ENCODE measurements at regions not wholly inside any gene's neighbourhood (a gene's known extent, or its start where the extent isn't known, plus 50 kb on each side); places are given as distances from the start of the nearest gene placed in this dataset.

DNA sequence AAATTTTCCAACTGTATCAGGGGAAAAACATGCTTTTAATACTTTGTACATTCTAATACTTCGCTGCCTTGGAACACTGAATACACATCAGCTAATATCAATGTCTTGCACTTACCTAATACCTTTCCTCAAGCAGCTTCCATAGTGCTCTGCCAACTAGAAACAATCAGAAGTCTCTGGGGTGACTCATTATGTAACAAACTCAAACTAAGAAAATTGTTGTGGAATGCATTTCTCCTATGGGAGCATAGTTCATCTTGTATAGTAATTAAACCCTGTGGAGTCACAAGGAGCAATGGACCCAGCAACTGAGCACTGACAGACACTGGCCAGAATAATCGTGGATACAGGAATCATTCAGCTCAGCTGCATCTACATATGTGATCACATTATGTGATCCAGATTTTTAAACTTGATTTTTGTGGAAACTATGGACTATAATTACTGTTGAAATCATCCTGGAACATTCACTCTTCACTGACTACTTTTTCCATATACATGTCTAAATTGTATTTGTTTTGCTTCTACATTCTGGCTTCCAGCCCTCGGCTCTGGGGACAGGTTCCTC, 496.9 kb downstream of the TMA16 start:
- DNase-seq (ENCODE audit: insufficient read length, low spot score), result no peak
- FAIRE-seq, result no peak
- TF ChIP-seq POLR2A (IDR thresholded peaks at IDR 0.05; ENCODE audit: low read depth, low read length), result no peak

DNA sequence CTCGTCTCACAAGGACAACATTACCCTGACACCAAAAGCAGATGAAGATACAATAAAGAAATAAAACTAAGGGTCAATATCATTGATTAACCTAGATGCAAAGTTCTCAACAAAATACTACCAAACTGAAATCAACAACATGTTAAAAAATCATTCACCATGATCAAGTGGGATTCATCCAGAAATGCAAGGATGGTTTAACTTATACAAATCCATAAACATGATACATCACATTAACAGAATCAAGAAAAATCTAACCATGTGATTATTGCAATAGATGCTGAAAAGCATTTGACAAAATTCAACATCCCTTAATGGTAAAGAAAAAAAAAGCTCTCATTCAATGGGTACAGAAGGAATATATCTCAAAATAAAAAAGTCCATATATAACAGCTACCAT, 514.9 kb downstream of the TMA16 start:
- FAIRE-seq, result no peak
- no peak for TF ChIP-seq POLR2A (IDR thresholded peaks at IDR 0.05; ENCODE audit: low read depth, low read length)
- DNase-seq (ENCODE audit: insufficient read length, low spot score), result no peak

DNA sequence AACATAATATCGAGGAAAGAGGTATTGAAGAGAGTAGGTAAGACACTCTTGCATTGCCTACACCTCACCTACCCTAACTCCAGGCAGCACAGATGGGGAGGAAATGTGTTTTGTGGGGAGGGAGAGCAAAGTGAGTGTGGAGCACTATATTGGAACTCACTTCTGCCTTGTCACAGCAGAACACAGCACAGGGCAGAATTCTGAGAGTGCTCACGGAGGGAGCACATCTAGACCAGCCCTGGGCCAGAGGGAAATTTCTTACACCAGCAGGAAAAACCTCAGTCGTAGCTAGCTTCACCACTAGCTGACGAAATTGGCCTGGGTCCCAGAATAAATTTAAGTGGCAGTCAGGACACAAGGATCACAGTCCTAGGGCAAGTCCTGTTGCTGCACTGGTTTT, 517.3 kb downstream of the TMA16 start:
- no peak for FAIRE-seq
- no peak for TF ChIP-seq POLR2A (IDR thresholded peaks at IDR 0.05; ENCODE audit: low read depth, low read length)
- DNase-seq (ENCODE audit: insufficient read length, low spot score), result no peak

DNA sequence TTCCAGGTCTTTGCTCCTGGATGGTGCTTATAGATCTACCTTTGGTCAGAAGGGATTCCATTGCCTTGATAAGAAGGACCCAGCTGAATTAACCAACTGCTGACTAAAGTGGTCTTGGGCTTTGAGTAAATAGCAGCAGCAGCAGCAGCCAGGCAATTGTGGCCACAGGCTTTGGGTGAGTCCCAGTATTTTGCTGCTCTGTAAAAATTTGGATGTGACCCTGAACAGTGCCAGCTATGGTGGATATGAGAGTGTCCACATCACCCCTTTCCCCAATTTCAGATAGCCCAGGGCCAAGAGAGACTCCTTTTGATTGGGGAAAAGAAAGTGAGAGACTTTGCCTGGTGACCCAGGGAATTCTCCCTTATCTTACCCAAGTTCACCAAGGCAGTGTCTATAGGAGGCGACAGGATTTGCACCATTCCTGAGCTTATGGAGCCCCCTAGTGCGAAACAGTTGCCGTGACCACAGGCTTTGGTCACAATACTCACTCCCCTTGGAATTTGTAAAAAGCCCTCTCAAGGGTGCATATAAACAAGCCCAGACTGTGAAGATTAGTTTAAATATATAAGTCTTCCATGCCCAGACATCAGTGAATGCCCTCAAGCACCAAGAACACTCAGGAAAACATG, 518.0 kb downstream of the TMA16 start:
- no peak for TF ChIP-seq POLR2A (IDR thresholded peaks at IDR 0.05; ENCODE audit: low read depth, low read length)
- FAIRE-seq (no peak), DNase-seq (ENCODE audit: insufficient read length, low spot score) (peak; percentile 5)

DNA sequence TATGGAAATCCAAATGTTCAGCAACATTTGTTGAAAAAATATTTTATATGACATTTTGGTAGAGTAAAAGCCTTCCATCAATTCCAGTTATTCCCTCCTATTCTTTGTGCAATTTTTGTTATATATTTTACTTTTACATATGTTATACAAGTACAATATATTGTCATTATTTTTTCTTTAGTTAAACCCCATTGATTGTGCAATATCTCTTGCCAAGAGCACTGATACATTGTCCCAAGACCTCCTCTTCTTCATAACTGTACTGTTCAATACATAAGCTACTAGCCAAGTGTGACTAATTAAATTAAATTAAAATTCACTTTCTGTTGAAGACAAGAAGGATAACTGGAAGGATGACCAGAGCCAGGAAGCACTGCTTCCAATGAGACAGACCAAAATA, 527.5 kb downstream of the TMA16 start:
- no peak for TF ChIP-seq POLR2A (IDR thresholded peaks at IDR 0.05; ENCODE audit: low read depth, low read length)
- no peak for DNase-seq (ENCODE audit: insufficient read length, low spot score)
- FAIRE-seq, result no peak

DNA sequence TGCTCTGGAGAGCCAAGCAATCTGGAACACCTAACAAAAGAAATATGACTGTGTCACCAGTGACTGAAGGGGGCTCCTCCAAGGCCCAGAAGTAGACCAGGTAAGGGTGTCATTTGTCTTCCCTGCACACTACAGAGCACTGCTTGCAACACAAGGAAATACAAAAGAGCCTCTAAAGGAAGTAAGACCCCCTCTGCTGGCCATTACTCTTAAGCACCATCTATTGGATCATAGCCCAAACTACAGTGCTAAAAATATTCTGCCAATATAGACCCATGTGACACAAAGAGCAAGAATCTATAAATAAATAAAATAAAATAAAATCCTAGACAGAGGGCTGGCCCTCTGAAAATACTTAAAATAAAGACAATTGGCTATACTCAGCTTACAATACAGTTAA, 528.7 kb downstream of the TMA16 start:
- no peak for DNase-seq (ENCODE audit: insufficient read length, low spot score)
- FAIRE-seq, result no peak
- no peak for TF ChIP-seq POLR2A (IDR thresholded peaks at IDR 0.05; ENCODE audit: low read depth, low read length)

DNA sequence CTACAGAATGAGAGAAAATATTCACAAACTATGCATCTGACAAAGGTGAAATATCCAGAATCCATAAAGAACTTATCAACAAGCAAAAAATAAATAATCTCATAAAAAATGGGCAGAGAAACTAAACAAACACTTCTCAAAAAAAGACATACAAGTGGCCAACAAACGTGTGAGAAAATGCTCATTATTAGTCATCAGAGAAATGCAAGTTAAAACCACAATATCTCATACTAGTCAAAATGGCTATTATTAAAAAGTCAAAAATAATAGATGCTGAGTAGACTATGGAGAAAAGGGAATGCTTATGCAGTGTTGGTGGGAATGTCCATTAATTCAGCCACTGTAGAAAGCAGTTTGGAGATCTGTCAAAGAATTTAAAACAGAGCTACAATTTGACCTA, 533.3 kb downstream of the TMA16 start:
- FAIRE-seq (no peak), DNase-seq (ENCODE audit: insufficient read length, low spot score) (no peak)
- no peak for TF ChIP-seq POLR2A (IDR thresholded peaks at IDR 0.05; ENCODE audit: low read depth, low read length)

DNA sequence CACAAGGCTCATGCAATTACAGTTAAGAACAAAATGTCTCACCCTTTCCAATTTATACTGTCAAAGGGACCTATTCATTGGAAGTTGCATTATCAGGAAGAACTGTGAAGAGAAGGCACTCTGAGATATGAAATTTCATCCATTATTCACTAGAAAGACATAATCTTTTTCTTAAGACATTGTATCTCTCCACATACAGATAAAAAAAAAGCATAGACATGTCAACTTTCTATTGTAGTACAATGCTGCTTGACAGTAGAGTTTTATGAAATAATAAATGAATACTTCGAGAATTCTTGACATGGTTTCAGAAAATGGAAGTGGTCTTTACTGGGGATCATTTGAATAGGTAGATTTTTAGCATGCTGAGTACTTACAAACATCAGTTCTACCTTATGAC, 545.0 kb downstream of the TMA16 start:
- no peak for FAIRE-seq
- DNase-seq (ENCODE audit: insufficient read length, low spot score), result no peak
- no peak for TF ChIP-seq POLR2A (IDR thresholded peaks at IDR 0.05; ENCODE audit: low read depth, low read length)

DNA sequence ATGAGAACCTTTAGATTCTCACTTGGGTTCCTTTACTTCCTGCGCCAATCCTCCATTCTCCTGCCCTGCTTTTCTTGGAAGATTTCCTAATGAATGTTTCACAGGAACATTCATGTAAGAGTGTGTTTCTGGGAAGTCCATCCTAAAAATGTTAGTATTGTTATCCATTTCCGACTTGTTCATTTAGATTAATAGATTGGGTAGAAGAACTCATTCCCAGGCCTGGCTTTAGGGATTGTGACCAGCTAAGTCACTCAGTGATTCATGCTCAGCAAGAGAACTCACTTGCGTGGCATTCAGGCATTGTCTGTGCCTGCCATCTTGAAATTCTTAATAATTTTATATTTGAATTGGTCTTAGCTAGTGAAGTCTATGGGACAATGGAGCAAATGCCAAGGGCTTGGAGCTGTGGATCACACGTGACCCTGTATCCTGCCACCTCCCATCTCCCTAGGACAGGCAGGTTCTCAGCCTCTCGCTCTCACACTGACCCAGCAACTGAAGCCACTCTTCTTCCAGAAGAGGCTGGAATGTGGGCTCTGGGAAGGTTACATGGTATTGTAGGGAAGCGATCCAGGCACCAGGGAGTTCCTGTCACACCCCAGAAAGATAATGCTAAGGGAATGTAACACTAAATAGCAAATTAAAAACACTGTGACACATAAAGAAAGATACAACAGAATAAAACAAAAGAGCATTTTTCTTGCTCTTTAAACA, 562.1 kb downstream of the TMA16 start:
- FAIRE-seq (no peak), DNase-seq (ENCODE audit: insufficient read length, low spot score) (no peak)

DNA sequence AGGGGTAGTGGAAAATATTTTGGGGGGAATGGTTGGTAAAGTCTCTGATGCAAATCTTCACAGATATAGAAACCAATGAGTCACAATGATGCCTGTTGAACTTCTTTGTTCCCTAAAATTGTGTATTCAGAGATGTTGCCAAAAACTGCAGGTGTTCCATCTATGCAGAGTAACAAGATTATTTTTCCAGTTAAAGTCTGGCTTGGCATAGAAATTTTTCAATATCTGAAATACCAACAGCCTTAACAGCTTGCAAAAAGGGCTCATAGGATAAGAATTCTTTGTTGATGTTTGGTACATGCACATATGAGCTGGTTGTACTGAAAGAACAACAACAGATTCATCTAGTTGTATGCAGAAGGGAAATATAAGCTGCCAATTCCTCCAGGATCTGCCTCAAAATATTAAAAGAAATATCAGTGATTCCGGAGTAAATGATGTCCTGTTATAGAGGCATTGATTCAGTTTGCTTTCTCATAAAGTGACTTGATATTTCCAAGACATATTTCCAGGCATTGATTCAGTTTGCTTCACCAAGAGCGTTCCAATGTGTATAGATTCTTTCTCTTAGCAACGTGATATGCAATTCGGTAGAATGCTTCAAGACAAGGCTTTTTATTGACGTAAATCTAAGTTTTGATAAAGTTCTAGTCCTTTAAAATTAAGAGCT, 564.4 kb downstream of the TMA16 start:
- TF ChIP-seq POLR2A (IDR thresholded peaks at IDR 0.05; ENCODE audit: low read depth, low read length), result no peak
- no peak for FAIRE-seq
- no peak for DNase-seq (ENCODE audit: insufficient read length, low spot score)

More for the DNA sequence above, 562.1 kb downstream of the TMA16 start:
- no peak for TF ChIP-seq POLR2A (IDR thresholded peaks at IDR 0.05; ENCODE audit: low read depth, low read length)

DNA sequence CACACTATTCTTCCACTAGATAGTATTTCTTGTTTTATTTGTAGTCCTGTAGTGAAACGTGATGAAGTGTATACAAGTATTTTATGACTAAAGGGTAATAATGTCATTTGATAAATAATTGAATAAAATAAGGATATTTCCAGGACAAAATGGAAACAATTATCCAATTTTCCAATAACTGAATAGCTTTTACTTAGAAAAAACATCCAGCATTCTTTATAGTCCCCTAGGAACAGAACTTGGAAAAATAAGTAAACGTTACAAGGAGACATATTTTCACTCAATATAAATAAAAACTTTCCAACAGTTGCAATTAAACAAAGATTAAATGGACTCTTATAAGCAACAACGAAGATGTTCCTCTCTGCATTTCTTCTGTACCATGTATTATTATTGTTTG, 566.0 kb downstream of the TMA16 start:
- no peak for TF ChIP-seq POLR2A (IDR thresholded peaks at IDR 0.05; ENCODE audit: low read depth, low read length)
- DNase-seq (ENCODE audit: insufficient read length, low spot score), result no peak
- no peak for FAIRE-seq

DNA sequence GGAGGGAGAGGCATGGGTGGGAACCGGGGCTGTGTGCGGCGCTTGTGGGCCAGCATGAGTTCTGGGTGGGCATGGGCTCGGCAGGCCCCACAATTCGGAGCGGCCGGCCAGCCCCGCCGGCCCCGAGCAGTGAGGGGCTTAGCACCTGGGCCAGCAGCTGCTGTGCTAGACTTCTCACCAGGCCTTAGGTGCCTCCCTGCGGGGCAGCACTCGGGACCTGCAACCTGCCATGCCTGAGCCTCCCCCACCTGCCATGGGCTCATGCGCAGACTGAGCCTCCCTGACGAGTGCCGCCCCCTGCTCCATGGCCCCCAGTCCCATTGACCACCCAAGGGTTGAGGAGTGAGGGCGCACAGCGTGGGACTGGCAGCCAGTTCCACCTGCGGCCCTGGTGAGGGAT, 573.9 kb downstream of the TMA16 start:
- no peak for TF ChIP-seq POLR2A (IDR thresholded peaks at IDR 0.05; ENCODE audit: low read depth, low read length)
- no peak for DNase-seq (ENCODE audit: insufficient read length, low spot score)
- no peak for FAIRE-seq

DNA sequence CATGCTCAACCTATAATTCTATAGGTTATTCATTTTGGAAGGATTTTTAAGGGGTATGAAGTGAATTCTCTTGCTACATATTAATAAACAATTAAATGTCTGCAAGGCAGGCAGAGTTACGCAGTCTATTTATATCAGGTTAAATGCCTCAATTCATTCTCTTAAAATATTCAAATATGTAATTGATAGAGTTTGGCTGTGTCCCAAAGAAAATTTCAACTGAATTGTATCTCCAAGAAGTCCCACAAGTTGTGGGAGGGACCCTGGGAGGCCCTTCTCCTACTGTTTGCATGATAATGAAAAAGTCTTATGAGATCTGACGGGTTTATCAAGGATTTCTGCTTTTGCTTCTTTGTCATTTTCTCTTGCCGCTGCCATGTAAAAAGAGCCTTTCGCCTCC, 576.1 kb downstream of the TMA16 start:
- FAIRE-seq (no peak), DNase-seq (ENCODE audit: insufficient read length, low spot score) (no peak)
- TF ChIP-seq POLR2A (IDR thresholded peaks at IDR 0.05; ENCODE audit: low read depth, low read length), result no peak

DNA sequence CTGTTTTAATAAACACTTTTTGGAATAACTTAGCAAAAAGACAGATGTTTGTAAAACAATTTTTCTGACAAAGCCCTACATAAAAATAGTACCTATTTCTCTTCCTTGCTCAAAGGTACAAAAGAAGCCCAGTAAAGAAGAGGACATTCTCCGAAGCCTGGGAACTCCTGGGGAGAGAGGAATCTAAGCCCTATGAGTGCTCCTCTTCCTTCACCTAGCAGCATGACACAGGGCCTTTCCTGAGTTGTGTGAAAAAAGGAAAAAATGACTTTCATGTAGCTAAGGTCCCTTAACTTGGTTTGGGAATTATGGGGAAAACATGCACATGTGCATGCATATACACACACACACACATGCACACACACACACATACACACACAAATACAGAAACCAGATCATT, 586.9 kb downstream of the TMA16 start:
- FAIRE-seq (no peak), DNase-seq (ENCODE audit: insufficient read length, low spot score) (no peak)
- no peak for TF ChIP-seq POLR2A (IDR thresholded peaks at IDR 0.05; ENCODE audit: low read depth, low read length)

Measured in H54 (cell line).